CD4-positive, alpha-beta T cell treated with Interleukin-12 subunit alpha and Interleukin-12 subunit beta, for 1 hour (primary cell): ENCODE measurements at regions not wholly inside any gene's neighbourhood (a gene's known extent, or its start where the extent isn't known, plus 50 kb on each side); places are given as distances from the start of the nearest gene placed in this dataset.
"Not testable (repeated sequence)": the region's sequence is repeated elsewhere in the genome, so short reads cannot be mapped to it uniquely, and the experiment has no call there.

Experiments used
- DNase-seq: peaks from one replicate; pipeline ENCODE4 v3.0.0-alpha.2; 2020

DNA sequence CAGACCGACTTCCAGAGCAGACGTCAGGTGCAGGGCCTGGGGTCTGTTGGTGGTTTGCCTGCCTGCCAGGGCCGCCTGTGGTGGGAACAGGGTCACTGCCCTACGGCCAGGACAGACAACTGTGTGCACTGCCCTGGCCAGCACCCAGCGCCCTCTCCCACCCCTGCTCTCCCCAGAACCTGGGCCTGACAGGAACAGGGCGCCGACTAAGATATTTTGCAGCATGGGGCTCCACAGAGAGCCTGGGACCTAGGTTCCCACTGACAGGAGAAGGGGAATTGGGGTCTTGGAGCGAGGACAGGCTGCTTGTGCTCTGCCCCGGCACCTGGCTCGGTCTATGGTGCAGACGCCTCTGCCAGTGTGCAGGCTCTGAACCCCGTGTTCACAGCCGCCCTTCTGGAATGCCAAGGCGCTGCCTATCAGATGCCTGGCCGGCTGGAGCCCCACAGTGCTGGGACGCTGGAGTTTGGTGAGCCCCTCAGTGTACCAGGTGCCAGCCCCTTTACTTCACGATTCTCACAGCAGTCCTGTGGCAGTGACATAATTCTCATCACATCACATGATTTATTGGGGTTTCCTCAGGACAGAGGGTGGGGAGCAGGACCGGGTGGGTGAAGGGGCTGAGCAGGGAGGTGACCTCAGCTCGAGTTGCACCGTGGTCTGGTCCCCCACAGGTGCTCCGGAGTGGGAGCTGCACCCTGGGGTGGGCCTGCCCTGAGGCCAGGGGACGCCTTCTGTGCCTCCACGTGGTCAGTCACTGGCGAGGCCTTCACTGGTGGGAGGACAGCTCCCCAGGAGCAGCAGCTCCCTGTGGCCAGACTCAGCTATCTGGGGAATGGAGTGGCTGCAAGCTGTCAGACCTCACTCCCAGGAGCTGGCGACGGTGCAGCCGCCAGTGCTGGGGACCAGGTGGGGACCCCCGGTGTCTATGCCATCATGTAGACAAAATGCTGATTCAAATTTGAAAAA, 113.8 kb upstream of the LRPAP1 start:
- DNase-seq: no peak

DNA sequence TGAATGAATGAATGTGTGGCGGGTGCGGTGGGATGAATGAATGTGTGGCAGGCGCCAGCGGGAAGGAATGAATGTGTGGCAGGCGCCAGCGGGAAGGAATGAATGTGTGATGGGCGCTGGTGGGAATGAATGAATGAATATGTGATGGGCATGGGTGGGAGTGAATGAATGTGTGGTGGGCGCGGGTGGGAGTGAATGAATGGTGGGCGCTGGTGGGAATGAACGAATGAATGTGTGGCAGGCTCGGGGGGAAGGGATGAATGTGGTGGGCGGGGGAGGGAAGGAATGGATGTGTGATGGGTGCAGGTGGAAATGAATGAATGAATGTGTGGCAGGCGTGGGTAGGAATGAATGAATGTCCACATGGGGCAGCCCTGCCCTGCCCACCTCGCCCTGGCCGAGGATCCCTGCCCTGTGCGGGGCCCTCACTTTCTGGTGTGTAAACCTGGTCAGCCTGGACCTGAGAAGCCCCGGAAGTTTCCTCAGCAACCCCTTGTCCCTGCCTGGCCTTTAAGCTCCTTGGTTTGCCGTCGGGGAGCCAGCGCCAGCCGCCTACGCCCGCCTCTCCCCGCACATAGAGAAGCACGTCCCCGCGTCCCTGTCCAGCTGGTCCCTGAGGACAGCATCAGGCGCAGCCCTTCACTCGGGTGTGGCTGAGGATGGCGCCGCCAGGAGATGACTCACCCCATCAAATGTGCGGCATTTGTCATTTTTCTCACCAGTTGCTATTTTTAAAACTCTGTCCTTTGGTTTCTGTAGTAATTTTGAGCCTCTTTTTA, 112.8 kb upstream of the LRPAP1 start:
- no peak for DNase-seq

DNA sequence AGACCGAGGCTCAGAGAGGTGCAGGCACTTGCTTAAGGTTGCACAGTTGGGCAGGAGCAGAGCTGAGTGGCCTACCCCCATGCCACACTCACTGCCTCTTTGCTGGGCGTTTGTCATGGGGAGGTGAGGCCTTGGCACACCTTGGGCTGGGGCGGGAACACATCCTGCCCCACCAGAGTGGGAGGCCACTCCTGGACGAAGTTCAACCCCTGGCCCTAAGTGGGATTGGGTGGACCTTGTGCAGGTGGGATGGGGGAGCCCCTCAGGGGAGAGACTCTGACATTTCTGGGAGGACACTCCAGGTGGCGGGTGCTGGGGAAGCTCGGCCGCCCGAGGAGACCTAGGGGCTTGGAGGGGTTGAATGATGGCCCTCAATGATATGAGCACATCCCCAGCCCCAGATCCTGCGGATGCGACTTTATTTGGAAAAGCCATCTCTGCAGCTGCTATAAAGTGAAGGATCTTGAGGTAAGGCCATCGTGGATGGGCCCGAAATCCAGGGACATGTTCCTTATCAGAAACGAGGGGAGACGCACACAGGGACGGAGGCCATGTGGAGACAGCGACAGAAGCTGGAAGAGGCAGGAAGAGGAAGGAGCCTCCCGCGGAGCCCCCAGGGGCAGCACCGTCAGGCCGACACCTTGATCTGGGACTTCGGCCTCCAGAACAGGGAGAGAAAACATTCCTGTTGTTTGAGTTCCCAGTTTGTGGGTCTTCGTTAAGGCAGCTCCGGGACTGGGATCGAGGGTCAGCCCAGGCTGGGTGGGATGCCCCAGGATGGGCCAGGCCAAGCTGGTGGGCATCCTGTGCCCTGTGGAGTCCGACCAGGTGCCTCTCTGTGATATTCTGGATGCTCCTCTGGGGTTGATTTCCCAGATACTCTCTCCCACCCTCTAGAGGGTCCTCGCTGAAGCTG, 111.6 kb upstream of the LRPAP1 start:
- no peak for DNase-seq

DNA sequence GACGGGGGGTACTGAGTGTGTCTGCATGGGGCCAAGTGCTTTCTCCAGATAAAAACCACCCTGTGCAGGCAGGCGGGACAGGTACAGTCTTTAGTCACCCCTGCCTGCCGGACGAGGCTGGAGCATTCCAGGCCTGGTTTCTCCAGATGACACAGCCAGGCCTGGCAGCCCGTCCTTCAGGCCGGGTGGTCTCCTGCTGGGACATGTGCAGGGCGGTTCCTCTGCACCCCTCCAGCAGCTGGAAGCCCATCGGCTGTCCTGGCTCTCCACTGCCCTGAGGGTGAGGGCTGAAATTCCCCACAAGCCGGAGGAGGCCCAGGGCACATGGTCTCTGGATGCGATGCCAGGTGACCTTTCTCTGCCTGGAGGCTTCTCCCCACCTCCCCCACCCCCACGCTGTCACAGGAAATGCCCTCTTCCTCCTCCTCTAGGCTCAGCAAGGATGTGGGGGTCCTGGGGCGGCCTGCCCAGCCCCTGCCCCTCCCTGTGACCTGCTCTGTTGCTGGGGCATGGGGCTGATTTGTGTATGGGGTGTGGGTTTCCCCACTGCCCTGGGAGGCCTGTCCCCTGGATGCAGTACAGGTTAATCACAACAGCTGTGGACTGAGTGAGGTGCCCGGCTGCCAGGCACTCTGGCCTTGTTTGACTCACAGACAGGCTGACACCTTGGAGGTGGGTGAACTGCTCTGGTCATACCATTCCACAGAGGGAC, 110.7 kb upstream of the LRPAP1 start:
- no peak for DNase-seq

DNA sequence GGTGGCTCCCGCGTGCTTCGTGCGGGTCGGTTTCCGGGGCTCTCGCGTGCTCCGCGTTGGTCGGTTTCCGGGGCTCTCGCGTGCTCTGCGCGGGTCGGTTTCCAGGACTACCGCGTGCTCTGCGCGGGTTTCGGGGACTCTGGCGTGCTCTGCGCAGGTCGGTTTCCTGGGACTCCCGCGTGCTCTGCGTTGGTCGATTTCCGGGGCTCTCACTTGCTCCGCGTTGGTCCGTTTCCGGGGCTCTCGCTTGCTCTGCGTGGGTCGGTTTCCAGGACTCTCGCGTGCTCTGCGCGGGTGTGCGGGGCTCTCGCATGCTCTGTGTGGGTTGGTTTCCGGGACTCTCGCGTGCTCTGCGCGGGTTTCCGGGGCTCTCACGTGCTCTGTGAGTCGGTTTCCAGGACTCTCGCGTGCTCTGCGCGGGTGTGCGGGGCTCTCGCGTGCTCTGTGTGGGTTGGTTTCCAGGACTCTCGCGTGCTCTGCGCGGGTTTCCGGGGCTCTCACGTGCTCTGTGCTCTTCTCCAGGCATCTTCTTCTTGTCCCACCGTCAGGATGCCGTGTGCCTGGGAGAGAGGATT, 109.9 kb upstream of the LRPAP1 start:
- DNase-seq: no peak

DNA sequence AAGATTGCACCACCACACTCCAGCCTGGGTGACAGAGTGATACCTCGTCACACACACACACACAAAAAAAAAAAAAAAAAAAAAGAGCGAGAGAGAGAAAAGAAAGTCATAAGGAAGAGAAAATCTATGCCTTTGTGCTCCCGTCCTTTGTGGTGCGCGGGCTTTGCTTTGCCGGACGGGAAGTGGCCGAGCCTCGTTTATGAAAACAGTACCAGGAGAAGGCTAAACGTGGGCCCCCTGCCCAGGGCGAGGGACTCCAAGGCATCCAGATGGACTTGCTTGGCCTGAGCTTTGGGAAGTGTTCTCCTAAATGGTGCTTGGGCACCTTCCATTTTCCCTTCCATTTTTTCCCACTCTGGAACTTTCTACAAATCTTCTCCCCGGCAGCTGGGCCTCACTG, 109.3 kb upstream of the LRPAP1 start:
- no peak for DNase-seq

DNA sequence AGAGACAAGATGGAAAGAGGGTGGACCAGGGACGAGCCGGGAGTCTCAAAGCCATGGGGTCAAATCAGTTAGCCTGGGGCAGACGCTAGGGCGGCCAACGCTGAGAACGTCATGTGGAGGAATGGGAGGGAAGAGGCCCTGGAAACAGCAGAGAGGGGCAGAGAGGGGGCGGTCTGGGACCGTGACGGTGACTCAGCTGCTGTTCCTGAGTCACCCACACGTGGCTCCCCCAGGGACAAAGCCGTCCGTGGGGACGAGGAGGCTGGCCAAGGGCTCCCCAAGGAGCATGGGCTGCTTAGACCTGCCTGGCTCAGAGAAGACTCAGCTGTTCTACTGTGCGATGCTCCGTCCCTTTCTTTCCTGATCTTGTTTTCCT, 108.4 kb upstream of the LRPAP1 start:
- no peak for DNase-seq

DNA sequence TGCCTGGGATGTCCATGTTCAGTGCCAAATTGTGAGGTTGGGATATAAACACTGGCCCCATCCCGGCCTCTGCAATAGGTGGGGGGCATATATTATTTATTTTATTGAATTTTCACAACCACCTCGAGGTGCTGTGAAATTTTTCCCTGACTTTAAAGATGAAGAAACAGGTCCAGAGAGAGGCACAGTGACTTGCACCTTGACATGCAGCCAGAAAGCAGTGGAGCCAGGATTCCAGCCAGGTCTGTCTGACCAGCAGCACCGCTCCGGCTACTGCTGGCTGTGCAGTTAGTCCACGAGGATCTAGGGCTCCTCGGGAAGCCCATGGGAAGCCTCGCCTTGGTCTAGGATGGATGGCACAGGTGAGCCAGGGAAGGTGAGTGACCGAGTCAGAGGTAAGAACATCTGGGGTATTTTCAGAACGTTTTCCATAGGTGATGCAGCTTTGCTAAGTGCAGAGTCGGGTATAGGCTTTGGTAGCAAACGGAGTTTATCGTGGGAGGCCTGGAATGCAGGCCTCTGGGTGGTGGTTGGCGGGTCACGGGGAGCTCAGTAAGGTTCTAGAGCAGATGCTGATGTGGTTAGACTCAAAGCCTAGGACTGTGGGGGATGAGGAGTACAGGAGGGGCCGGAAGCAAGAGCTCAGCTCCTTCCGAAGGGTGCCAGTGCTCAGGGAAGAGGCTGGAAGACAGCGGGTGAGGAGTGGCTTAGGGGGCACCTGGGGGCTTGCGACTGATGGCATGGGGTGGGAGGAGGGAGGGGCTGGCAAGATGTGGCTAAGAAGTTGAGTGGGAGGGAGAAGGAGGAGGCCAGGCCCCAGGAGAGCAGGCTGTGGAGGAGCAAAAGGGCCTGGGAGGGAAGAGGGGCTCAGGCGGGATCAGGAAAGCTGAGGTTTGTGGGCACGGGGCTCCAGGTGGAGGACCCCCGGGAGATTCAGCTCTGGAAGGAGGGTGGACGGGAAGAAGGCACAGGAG, 107.7 kb upstream of the LRPAP1 start:
- DNase-seq: no peak

DNA sequence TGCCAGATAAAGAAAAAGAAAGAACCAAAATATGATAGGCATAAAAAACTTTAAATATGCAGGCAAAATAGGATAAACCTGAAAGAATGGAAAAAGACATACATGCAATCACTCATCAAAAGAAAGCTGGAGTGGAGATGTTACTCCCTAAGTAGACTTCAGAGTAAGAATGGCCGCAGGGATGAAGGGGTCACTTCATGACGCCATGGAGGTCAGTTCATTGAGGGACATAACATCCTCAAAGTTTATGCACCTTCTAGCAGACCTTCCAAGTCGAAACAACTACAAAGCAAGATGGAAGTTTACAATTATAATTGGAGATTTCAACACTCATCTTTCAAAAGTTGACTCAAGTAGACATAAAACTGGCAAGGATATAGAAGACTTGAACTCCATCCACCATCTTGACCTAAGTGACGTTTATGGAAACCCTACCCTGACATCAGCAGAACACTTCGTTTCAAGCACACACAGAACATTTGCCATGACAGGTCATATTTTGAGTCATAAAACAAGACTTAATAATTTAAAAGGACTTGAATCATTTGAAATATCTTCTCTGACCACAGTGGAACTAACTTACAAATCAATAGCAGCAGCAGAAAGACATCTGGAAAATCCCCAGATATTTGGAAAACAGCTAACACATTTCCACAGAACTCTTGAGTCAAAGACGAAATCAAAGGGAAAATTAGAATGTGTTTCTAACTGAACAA, 106.0 kb upstream of the LRPAP1 start:
- no peak for DNase-seq

DNA sequence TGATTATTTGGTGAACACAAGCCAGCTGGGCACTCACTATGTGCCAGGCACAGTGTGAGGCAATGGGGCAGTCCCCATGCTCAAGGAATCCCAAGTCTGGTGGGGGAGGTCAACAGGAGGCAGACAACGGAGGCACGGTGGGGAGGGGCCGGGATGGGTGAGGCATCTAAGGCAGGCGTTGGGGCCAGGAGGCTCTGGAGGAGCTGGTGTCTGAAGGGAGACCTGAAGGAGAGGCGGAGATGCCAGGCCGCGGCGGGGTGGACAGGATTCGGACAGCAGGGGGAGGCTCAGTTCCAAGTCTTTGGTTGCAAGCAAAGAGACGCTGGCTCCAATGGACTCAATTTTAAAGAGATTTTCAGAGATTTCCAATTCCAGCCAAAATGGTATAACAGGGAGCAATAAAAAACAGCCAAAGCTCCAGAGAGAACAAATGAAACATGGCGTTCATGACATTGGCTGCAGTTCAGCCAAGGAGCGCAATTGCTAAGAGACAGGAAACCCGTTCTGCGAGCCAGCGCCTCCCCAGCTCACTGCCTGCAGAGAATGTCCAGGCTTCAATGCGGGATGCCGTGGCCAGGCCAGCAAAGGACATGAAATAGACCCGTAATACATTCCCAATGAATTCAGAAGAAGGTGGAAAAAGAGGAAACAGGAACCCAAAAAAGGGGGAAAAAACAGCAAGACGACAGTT, 105.2 kb upstream of the LRPAP1 start:
- no peak for DNase-seq

DNA sequence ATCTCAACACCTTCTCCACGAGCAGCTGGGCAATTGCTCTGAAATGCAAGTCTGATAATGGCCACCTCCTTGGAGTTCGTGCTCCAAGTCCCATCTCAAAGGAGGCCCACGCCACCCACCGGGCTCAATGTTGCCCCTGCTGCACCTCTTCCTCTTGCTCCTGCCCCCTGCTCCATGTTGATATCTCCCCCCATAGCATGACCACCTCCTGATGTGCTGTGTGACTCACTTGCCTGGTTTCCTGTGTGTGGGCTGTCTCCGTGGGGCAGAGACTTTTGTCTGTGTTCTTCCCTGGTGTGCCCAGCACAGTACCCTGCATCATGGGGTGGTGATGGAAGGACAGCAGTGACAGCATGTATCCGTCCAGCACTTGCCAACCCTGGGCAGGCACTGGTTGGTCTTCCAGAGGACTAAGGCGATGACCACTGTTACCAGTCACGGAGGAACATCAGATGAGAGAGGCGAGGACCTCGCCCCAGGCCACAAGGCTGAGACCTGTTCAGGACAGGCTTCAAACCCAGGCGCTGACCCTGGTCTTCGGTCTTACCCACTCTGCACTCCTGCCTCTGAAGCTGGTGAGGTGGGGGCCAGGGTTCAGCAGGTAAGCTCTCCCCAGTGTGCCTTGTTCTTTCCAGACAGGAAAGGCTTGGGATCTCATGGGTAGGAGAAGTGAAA, 104.6 kb upstream of the LRPAP1 start:
- DNase-seq: no peak

DNA sequence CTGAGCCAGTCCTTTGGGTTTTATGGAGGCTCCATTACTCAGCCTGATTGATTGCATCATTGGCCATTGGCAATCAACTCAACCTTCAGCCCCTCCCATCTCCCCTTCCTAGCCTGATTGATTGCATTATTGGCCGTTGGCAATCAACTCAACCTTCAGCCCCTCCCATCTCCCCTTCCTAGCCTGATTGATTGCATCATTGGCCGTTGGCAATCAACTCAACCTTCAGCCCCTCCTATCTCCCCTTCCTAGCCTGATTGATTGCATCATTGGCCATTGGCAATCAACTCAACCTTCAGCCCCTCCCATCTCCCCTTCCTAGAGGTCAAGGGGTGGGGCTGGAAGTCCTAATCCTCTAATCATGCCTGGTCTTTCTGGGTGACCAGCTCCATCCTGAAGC, 103.8 kb upstream of the LRPAP1 start:
- DNase-seq: not testable (repeated sequence)

DNA sequence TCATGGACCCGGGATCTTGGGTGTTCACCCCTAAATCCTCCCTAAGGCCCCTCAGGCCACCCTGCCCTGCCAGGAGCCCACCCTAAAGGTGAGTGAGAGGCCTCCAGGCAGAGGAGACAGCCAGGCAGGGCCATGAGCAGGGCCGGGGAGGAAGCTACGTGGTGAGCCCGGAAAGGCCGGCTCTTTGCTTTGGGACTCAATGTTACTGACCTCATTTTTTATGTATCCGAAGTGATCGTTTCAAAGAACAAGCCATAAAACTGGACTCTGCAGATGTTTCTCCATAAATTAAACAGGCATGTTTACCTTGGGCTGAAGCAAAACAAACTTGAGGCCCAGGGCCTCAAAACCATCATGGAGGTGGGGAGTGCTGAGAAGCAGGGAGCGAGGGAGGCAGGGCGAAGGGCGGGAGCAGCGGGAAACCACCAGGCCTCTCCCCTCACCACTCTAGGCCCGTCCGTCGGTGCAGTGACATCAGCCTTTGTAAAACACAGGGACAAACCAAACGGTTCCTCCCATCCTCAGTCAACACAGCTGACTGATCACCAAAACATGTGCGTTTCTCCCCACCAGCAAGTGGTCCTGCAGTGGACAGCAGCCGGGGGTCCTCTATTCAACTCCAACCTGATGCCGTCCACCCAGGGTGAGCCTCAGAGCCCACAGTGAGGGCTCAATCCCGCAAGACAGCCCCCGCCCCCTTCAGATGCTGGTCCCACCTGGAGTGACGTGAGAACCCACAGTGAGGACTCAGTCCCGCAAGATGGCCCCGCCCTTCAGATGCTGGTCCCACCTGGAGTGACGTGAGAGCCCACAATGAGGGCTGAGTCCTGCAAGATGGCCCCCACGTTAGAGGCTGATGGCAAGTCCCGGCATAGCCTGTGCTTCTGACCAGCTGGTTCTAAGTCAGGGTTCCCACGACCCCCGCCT, 102.9 kb upstream of the LRPAP1 start:
- no peak for DNase-seq

DNA sequence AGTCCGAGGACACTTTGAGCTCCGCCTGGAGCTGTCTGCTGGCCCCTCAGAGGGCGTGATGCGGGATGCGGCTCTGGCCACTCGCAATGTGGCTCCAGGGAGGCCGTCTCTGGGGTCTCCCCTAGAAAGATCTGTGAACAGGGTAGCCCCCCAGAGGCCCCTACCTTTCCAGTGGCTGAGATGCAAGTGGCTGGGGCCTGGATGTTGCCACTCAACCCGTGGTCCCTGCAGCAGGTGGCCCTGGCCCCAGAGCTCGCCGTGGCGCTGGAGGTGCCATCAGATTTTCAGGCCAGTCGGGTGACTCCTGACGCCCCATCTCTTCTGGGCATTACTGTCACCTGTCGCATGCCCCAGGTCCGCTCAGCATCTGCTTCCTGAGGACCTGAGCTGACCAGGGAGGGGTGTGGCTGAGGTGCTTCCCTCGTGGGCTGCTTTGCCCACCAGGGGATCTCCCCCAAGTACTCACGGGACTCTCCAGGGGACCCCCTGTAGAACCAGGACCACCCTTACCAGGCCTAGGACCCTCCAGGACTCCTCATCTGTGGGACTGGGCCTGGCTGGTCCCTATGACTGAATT, 102.1 kb upstream of the LRPAP1 start:
- no peak for DNase-seq

DNA sequence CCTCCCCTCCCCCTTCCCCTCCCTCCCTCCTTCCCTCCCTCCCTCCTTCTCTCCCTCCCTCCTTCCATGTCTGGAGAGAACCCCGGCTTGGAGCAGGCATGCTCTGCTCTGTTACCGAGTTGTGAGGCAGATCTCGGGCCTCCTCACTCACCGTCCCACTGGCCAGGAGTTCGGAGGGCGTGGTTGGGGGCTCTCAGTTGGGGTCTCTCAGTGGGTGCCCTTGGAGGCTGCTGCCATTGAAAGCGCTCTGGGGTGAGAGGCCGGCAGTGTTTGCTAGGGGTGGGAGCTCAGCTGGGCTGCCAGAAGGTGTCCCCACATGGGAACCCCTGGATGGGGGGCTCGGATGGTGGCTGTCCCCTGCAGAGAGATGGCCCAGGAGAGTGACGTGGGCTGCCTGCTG, 101.1 kb upstream of the LRPAP1 start:
- DNase-seq: not testable (repeated sequence)

DNA sequence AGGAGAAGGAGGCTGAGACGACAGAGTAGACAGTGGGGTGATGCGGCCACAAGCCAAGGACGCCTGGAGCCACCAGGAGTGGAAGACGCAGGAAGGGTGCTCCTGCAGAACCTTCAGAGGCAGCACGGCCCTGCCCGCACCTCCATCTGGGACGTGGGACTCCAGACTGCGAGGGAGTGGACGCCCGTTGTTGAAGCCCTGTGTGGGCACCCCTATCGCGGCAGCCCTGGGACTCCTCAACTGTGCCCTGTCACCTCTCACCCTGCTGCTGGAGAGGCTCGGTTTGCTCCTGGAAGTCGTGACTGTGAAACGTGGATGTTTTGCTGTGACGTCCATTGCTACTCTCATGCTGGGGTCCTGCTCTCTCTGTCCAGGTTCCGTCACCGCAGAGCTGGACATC, 100.6 kb upstream of the LRPAP1 start:
- not testable (repeated sequence) for DNase-seq
